Cerebellar nuclear complex (tissue), 1 donor: ENCODE measurements at regions not wholly inside any gene's neighbourhood (a gene's known extent, or its start where the extent isn't known, plus 50 kb on each side); places are given as distances from the start of the nearest gene placed in this dataset.
"Not testable (repeated sequence)": the region's sequence is repeated elsewhere in the genome, so short reads cannot be mapped to it uniquely, and the experiment has no call there.

Experiments used
- DNase-seq, 2 experiments: peaks; one replicate each; lab custom pipeline; 2025; lab: John Stamatoyannopoulos, UW

DNA sequence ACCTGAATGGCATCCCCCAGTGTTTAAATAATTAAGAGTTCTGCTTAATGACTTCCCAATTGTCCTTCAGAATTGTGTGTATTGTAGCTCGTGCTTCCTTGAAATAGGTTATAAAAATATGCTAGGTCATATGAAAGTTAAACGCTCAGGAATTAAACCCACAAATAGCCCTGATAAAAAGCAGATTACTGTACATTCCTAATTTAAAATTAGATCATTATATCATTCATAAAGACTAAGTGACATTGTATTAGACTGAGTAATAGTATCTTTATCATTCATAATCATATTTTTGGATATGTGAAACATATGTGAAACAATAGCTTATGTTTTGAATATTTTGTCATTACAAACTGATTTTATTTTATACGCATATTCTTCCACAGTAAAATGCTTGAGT is 1706.7 kb downstream of the HACE1 start:
- no peak for DNase-seq

DNA sequence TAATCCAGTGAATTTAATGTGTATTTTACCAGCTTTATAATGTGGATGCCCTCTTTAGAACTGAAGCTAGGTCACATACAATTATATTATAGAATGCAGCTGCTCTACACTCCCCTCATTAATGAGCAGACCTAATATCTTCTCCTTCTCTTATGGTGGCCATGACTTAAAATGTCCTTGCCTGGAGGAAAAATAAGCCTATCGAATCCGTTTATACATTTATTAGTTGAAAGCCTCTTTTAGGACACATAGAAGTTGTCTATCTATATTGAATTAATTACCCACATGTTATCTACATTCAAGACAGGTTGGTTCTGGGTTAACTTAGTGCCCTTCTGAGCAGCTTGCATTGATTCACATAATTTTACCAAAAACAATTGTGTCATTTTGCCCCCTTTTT is 1716.8 kb downstream of the HACE1 start:
- DNase-seq: no peak

DNA sequence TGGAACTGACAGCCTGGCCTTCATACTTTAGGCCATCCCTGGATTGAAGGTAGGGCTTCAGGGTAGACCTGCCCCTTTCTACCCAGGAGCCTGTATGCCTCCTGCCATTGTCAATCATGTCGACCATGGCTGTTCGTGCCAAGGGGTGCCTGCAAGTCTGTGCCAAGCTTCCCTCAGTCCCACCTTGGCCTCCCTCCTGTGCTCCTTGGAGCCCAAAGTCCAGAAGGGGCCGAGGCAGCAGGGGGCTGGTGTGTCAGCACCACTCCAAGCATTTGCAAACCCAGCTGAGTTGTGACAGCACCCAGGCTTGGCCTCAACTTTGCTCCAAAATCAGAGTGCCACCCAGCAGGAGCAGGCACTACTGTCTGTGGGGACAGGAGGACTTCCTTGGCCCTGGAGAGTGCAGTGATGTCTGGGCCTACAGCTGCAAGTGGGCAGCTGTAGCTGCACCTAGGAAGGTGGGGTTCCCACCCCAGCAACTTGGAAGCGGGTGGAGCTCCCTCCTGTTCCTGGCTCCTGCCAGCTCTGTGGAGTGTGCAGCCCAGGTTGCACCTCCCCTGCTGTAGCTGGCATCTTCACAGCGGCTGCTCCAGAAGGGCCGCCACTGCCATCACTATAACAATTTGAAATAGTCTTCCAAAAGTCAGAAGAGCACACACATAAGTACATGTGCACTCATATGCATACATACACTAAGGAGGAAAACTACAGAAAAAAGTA is 1719.3 kb downstream of the HACE1 start:
- DNase-seq: no peak

- no peak for DNase-seq
Observed at GRCh38 chr6:103139377-103139776, 1720.3 kb downstream of the HACE1 start.

GRCh38 chr6:103124471-103124870 is 1731.0 kb downstream of the GRIK2 start:
- DNase-seq: no peak

- no peak for DNase-seq
Observed at GRCh38 chr6:103122766-103123601, 1729.5 kb downstream of the GRIK2 start.

- no peak for DNase-seq
Observed at GRCh38 chr6:103119056-103119455, 1725.5 kb downstream of the GRIK2 start.

- DNase-seq: no peak
Observed at GRCh38 chr6:103114582-103114981, 1721.1 kb downstream of the GRIK2 start.

DNA sequence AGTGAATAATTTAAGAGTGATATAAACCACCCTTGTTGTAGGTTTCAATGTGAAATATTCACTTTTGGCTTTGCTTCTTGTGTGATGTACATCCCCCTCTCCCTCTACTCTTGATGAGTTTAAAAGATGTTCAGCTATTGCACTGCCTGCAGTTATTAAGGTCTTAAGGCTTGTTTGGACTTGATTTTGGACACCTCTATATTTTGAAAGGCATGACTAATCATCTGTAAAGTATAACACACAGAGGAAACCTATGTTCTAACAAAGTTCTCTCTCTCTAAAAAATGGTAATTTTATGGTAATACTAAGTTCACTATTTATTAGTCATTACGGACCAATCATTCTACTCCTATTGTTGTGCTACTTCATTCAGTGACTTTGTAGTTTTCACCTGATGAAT is 1719.9 kb downstream of the GRIK2 start:
- DNase-seq: no peak

DNA sequence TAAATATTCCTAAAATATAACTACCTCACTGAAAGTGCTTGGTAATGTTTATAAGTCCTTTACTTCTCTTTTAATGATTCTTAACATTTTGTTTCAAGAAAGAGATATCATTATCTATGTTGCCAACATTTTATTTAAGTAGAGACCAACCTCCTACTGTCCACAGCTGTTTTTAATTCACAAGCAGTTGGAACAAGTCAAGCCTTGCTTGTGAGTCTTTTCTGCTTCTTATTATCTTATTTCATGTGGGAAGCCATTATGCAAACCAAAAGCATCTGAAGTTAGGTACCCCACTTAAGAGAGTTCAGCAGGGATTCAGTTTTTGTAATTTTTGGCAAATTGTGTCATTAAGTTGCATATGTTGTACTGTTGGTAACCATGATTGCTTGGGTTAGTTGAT is 1714.5 kb downstream of the GRIK2 start:
- no peak for DNase-seq

DNA sequence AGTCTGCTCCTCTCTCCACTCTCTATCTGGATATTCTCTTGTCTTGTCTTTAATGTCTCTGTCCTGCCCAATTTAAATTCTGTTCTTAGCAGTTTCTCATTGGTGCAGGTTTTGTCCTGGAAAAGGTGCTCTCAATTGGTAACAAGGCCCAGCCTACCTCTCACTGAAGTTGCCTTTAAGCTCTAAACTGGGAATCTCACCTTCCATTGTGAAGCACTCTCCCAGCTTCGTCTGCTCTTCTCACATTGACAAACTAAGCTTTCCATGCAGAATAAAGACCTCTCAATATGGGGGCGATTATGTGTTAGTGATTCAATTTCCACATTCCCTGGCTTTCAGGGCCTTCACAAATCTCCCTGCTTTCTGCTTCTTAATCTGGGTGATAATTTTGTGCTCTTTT is 1712.2 kb downstream of the GRIK2 start:
- DNase-seq: no peak

- DNase-seq: no peak
Observed at GRCh38 chr6:103101267-103101666, 1707.8 kb downstream of the GRIK2 start.

DNA sequence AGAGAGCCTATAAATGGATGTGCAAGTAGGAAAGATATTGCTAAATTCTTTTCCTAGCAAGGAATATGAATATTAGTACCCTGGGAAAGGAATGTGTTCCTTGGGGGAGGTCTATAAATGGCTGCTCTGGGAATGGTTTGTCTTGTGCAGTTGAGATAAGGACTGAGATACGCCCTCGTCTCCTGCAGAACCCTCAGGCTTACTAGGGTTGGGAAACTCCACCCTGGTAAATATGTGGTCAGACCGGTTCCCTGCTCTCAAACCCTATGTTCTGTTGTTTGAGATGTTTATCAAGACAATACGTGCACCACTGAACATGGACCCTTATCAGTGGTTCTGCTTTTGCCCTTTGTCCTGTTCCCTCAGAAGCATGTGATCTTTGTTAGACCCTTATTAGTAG is 1698.9 kb downstream of the GRIK2 start:
- DNase-seq: not testable (repeated sequence)

DNA sequence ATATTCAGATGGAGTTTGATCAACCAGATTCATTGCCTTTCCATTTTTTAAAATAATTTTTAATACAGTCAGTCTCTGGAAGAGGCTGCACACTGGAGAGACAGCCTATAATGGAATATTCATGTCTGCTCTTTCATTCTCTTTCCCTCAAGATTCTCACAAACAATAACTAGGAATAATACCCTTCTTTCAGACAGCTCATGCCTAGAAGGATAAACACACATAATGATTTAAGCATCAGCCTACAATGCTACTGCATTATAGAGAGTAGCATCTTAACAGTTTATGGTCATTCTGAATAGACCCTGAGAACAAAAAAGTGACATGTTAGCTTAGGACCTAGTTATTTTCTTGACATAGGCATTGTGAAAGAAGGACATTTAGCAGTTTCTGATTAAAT is 1692.3 kb downstream of the GRIK2 start:
- DNase-seq: no peak

GRCh38 chr6:103081876-103082630 is 1688.5 kb downstream of the GRIK2 start:
- no peak for DNase-seq

DNA sequence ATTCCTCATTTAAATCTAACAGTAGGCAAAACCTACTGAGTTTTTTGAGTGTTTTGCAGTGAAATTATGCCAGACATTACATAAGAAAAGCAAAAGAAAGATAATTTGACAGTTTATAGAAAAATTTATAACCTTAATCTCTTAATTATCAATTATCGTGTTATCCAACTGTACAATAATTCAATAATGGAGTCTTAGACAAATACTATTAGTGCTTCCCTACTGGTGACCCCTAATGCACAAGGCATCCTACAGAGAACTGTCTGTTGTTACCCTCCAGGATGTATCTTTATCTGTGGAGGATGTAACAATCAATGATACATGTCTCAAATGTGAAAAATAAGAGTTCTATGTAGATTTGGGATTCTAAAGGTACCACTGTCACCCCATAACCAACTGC is 1687.6 kb downstream of the GRIK2 start:
- DNase-seq: no peak

GRCh38 chr6:103080497-103080896 is 1687.0 kb downstream of the GRIK2 start:
- DNase-seq: no peak

GRCh38 chr6:103079867-103080266 is 1686.4 kb downstream of the GRIK2 start:
- DNase-seq: no peak

DNA sequence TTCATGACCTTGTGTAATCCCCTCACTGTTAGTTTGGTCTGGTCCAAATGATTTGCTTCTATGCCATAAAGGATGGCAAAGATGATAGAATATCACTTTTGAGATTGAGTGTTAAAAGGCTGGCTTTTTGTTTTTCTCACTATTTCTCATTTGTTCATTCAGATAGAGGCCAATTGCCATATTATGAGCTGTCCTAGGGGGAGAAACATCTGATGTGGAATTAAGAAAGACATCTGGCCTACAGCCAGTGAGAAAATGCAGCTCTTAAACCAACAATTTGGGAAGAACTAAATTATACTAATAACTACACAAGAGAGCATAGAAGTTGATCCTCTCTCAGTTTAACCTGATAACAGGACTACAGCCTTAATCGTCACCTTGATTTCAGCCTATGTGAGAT is 1668.6 kb downstream of the GRIK2 start:
- DNase-seq: no peak

- DNase-seq: no peak
Observed at GRCh38 chr6:103047567-103047966, 1654.1 kb downstream of the GRIK2 start.

DNA sequence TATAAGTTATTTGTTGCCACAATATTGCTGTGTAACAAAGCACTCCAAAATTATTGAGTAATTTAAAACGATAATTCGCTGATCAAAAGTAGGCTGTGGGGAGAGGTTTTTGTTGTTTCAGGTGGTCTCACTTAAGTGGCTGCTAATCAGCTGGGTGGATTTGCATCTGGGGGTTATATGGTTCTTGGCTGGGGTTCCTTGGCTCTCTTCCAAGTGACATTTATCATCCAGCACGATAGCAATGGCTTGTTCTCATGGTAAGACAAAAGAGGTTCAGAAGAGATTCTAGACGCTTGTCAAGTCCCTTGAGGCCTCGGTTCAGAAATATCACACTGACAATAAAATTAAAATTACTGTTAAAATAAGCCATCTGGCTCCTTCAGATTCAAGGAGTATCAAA is 1648.8 kb downstream of the GRIK2 start:
- no peak for DNase-seq

DNA sequence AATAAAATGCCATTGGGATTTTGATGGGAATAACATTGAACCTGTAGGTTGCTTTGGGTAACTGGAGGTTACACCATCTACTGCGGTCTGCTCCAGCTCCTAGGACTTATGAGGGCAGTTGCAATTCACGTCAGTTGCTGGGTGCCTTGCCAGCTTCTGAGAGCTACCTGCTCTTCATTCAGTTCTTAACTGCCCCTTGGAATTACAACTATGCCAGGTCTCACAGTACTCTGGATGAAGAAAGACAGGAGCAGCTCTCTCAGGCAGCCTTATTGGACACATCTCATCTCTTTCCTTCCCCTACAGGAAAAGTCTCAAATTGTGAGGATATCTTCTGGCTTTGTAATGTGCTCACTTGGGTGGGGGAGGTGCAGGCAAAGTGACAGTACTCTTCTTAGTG is 1643.3 kb downstream of the GRIK2 start:
- DNase-seq: no peak
